HG03135 (cell line): ENCODE measurements at regions not wholly inside any gene's neighbourhood (a gene's known extent, or its start where the extent isn't known, plus 50 kb on each side); places are given as distances from the start of the nearest gene placed in this dataset.

ENCODE experiments used
- ATAC-seq: cut with Tn5 transposase; IDR thresholded peaks from one replicate; pipeline ENCODE4 v1.9.1; 2021; ENCODE audit warnings: mild to moderate bottlenecking, moderate library complexity; ENCODE audit not compliant: unreplicated experiment

GRCh38 chr20:60963146-60963545 is 288.9 kb upstream of the CDH4 start:
- ATAC-seq, result no peak

- ATAC-seq, result no peak
Measured at GRCh38 chr20:60964911-60965310, 287.1 kb upstream of the CDH4 start.

- ATAC-seq, result no peak
Measured at GRCh38 chr20:60966031-60966430, 286.0 kb upstream of the CDH4 start.

DNA sequence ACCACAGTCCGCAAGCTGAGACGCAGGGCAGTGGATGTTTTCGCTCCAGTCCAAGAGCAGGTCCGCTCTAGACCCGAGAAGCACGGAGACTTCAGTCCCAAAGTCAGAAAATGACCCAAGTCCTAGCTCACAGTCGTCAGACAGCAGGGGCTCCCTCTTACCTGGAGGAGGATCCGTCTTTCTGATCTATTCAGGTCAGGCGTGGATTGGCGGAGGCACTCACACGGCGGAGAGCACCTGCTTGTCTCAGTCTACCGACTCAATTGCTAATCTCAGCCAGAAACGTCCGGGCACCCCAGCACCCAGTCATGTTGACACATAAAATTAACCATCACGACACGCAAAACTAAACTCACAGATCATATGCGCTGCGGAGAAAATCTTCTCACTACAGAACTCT is 285.3 kb upstream of the CDH4 start:
- no peak for ATAC-seq

GRCh38 chr20:60967431-60968316 is 284.4 kb upstream of the CDH4 start:
- no peak for ATAC-seq

DNA sequence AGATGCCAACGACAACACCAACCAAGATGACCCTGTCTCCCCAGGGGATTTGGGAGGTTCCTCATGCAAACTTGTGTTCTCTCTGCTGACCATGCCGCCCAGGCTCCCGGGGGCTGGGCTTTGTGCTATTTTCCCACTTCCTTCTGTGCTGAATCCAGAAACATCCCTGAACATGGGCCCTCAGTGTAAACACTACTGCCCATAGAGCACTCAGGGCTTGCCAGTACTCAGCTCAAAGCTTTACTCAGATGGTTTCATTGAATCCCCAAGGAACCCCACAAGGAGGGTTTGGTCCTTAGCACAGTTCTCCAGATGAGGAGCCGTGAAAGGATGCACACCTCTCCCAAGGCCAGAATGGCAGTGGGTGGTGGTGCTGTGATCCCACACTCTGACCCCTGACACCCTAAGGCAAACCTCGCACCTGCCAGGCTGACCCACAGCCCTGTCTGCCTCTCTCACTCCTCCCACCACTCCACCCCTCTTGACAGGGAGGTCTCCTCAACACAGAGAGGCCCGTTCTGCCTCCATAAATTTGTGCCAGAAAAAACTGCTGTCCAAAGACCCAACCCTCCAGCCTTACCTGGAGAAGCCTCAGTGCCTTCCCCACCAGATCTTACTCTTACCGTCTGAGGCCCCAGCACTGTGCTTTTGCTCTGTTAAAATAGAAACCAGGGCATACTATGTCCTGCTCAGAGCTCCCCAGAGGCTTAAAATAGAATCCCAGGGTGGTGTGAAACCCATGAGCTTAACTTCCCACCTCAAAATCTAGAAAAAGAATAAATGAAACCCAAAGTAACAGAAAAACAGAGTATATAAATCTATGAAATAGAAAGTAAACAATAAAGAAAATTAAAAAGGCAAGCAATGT is 283.0 kb upstream of the CDH4 start:
- ATAC-seq, result no peak

DNA sequence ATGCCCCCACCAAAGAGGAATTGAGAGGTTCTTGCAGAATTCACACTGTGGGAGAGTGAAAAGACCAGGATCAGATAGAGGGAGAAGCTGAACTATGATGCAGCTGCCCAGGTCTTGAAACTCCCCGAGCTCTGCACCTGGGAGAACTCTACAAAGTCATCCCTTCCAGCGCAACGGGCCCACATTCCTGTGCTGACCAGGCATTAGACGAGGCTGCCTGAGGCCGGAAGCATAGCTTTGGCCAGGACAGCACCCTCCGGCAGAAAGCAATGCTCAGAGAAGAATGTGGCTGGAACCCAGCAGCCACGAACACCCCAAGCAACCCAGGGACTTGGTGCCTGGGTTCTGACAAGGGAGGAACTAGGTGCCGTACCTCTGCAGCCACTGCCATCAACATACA is 281.5 kb upstream of the CDH4 start:
- ATAC-seq, result no peak

- no peak for ATAC-seq
Measured at GRCh38 chr20:60974022-60974421, 278.0 kb upstream of the CDH4 start.

GRCh38 chr20:60974441-60974945 is 277.6 kb upstream of the CDH4 start:
- no peak for ATAC-seq

DNA sequence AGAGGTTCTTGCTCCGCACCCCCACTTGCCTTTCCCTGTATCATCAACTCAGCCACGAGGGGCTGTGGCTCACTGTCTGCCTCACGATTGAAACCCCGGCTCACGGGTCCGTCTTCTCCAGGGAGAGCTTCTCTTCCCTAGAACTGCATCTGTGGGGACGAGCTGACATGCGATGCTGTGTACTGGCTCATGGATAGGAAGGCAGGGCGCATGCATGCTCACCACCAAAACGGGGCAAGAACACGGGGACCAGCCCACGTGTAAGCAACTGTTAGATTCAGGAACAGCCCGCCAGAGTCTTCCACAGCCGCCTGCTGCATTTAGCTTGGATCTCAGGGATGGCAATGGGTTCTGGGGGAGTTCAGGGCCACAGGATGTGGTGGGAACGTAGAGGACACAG is 275.9 kb upstream of the CDH4 start:
- no peak for ATAC-seq

GRCh38 chr20:60976913-60977312 is 275.1 kb upstream of the CDH4 start:
- no peak for ATAC-seq

DNA sequence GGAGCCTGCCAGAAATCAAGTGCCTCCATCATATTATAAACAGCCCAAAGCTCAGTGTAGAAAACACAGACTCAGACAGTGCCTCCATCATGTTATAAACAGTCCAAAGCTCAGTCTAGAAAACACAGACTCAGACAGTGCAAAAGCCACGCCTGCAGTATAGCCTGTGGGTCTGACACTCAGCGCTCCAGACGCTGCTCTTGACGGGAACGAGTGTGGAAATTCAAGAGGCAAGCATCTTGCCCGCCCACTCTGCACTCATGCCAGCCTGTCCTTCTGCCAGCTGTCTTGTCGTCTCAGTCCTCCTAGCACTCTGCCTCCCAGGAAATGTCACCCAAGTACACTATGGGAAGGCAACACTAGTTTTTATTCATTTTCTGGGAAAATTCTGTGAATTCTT is 274.2 kb upstream of the CDH4 start:
- ATAC-seq, result no peak

- no peak for ATAC-seq
Measured at GRCh38 chr20:60984666-60985065, 267.4 kb upstream of the CDH4 start.

GRCh38 chr20:60986506-60987156 is 265.4 kb upstream of the CDH4 start:
- ATAC-seq, result no peak

DNA sequence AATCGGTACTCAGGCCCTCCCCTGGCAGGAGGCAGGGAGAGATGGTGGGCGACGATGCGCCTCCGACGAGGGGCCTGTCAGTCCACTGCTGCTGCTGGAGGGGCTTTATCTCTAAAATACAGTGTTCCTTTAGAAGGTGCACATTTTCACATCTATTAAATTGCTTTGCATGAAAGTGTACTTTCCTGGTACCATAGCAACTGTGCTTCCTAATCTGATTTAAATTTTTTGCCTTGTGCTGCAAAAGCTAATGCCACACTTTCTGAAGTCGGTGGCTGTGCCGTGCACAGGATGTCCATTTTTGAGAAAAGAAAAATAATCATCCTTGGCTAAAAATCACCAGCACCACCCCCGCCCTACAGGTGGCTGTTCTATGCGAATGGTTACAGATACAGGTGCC is 262.0 kb upstream of the CDH4 start:
- no peak for ATAC-seq

- ATAC-seq, result no peak
Measured at GRCh38 chr20:60990643-60991042, 261.4 kb upstream of the CDH4 start.

- ATAC-seq, result no peak
Measured at GRCh38 chr20:60993433-60994044, 258.5 kb upstream of the CDH4 start.

- no peak for ATAC-seq
Measured at GRCh38 chr20:60999250-60999649, 252.8 kb upstream of the CDH4 start.

- ATAC-seq, result no peak
Measured at GRCh38 chr20:61002090-61002489, 250.0 kb upstream of the CDH4 start.

DNA sequence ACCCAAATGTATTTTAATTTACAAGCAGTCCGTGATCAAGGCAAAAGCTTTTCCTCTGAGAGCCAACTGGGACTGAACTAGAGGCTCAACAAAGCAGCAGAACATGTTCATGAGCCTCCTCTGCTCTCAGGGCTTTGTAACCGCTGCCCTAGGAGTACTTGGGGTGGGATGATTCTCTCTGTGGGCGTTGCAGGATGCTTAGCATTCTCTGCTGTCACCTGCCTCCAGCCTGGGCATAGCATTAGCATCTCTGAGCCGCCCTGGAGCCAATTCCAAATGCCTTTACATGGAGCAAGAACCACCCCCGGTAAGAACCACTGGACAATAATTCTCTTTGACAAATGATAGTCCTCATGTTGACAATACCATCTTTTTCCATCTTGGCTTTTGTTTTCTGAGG is 237.6 kb upstream of the CDH4 start:
- no peak for ATAC-seq

DNA sequence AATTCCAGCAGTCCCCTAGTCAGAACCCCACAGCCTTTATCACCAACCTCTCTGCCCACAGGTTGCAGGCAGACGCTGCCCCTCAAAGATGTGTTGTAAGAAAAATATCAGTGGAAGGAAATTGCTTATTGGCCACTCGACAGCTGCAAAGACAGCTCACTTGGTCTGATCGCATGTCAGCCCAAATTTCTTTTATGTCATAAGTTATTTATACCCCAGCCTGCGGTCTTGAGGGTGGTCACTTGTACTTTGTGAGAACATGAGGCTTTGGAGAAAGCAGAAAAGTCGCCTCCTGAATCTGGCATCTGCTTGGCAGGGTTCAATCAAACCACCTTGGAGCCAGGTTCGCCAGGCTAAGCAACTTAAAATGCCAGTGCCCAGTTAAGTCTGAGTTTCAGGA is 236.5 kb upstream of the CDH4 start:
- ATAC-seq, result no peak
